Middle frontal gyrus (tissue), 1 donor: ENCODE measurements at regions not wholly inside any gene's neighbourhood (a gene's known extent, or its start where the extent isn't known, plus 50 kb on each side); places are given as distances from the start of the nearest gene placed in this dataset.

Experiments
- DNase-seq: peaks from one replicate; pipeline ENCODE4 v3.0.0-alpha.2; 2015; ENCODE audit warnings: low spot score; ENCODE audit errors: extremely low spot score

DNA sequence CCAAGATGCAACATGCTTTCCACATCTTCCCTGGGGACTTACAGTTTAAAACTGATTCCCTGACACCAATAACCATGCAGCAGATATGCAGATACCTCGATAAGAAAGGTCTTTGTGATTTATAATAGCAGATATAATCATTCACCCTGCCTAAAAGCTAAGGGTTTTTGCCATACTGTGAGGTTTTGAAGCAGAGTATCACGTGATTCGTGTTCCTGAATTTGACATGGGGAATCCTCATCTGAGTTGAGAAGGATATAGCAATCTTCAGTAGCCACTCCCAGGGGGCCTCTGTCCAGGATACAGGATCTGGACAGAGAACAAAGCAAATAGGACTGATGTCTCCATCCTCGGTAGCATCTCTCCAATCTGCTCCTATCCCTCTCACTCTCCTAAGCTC, 79.1 kb upstream of the SDK2 start:
- DNase-seq, result no peak

DNA sequence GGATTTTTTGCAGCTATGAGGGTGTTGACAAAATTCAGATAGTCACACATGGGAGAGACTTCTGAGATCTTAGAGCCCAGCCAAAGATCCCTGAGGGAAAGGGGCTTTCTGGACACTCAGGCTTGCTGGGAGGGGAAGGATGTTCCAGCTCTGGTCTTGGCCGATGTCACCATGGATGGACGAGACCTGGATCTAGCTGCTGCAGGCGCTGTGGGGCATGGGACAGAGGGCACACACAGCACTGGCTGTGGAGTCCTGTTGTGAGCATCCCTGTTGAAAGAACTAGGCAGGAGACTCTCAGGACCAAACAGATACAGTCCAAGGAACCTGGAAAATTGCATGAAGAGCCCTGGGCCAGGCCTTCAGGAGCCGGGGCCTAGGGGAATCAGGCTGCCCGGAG, 80.1 kb upstream of the SDK2 start:
- DNase-seq, result no peak

DNA sequence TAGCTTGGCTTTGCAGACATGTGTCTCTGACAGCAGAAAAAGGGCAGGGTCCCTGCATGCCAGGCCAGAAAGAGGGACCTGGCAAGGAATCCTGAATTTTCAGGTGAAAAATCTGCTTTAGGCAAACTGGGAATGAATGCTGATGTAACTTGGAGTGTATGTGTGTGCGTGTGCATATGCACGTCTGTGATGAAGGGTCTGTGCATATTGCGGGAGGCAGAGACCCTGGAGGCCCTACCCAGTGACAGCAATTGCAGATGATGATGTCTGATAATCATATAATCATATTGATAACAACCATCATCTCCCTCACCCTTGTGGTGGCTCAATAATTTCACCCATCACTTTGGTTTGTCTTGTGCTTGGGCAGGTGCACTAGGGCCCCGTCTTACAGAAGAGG, 80.7 kb upstream of the SDK2 start:
- no peak for DNase-seq

DNA sequence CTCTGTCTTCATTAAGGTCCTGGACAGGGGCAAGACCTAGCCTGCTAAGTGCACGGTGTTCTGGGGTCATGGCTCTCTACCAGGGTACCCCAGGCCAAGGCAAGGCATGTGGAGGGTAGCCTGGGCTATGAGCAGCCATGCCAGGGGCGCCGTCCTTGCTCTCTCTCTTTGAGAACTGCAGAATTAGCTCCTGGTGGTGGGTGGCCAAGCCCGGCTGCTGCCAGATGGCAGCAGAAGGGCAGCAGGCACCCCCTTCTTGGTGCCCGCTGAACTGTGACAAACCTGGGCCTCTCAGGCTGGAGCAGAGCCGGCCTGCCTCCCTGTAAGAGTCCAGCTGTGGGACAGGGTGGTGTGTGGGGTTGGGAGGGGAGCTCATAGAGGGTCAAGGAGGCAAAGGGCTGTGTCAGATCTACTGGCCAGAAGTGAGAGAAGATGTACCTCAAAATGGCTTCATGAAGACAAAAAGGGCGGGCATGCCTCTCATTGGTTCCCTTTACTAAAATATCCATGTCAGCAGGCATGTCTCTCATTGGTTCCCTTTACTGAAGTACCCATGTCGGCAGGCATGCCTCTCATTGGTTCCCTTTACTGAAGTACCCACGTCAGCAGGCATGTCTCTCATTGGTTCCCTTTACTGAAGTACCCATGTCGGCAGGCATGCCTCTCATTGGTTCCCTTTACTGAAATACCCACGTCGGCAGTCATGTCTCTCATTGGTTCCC, 81.7 kb upstream of the SDK2 start:
- DNase-seq, result no peak

DNA sequence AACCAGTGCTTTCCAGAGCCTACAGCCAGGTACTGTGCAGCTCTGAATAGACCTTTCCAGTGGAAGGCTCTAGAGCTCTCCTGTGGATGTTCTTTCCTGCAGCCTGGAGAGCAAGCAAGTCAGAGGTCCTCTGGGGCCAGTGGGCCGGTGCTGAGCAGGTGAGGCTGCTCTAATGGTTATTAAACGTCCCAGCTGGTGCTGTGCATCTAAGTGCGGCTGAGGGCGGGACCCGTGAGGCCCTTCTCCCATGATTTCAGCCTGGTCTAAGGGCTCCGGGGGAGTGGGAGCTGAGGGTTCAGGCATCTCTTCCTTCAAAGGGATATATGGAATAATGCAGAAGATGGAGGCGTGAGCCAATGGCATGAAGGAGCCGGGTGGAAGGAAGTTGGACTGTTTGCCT, 83.7 kb upstream of the SDK2 start:
- DNase-seq, result no peak

DNA sequence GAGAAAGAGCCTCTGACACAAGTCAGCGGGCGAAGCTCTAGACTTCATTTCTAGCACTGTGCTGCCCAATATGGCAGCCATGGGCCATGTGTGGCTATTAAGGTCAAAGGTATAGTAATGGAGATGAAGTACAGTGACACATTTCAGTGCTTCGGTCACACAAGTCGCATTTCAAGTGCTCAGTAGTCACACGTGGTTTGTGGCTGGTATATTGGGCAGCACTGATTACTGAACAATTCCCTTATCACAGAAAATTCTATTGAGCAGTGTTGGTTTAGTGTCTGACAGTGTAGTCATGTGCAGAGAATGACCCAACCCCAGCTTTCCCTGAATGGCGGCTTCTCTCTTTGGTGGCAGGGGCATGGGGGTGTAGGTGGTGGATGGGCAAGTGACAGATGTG, 84.9 kb upstream of the SDK2 start:
- DNase-seq, result no peak

DNA sequence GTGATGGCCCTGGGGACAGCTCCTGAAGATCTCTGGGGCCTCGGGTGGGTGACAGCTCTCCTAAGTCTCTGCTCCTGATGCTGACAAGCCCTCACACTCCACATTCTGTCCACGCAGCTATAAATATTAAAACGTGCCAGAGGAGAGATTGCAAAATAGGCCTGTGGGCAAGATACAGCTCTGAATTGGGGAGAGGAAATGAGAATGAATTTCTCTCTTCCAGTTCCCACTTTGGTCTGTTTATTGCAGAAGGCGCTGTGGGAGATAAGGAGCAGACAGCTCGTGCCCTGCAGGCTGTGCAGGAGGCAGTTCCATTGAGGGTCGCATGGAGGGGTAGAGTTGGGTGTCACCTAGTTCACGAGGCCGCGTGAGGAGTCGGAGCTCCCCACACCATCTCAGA, 87.5 kb upstream of the SDK2 start:
- DNase-seq, result no peak

DNA sequence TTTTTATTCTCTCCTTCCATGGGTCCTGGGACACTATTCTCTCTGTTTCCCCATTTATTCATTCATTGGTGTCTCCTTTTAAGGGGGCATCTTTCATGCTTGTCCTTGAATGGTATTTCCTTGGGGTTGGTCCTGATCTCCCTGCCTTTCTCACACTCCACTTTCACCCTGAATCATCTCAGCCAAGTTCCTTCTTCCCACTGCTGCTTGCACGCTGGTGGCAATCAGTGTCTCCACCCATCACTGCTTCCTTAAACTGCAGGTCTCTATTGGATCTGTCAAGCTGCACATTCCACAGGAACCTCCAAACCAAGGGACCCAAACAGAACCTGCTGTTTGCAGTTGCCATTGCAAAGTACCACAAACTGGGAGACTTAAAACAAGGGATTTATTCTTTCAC, 89.3 kb upstream of the SDK2 start:
- no peak for DNase-seq

DNA sequence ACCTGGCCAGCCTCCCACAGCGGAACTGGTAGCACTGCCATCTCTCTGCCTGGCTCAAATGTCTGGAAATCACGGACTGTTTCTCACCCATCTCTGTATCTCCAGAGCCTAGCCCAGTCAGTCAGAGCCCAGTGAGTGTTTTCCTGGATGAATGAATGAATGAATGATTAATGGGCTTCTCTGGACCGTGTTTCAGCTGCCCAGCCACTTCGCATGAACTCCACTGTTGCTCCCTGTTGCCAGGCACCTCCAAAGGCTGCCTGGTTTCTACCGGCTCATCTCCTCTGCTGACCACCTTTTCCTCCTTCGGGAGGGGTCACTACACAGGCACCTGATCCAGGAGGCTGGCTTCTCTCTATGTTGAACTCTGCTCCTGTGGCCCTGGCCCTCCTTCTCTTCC, 91.0 kb upstream of the SDK2 start:
- no peak for DNase-seq

DNA sequence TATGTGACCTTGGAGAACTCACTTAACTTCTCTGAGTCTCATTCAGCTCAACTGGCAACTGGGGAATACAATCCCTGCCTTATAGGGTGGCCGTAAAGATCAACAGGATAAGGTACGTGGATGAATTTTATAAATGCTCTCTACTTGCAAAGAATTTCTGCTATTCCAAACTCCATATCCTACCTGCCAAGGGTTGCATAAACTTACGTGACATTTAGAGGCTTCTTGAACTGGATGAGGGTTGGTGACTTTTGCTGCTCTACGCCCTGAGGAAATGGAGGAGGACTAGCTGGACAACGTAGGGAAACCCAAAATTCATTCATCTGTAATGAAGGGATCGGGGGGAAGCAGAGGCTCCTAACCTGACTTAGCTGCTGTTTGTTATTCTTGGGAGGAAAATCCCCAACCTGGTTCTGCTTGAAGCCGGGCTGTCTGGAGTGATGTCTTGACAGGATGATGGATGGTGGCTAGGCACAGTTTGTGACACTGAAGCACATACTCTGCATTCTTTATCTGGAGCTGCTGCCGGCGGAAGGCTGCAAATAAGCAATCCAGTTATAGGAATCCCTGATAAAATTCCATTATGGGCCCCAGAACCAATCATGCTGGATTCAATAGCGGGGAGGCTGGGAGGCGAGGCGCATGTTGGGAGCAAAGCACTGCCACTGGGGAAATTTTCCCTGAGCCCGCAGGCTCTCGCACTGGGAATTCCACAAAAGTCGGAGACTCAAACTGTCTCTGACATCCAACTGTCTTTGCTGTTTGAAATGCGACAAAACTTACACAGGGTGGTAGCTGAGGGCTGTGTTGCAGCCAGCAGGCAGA, 94.7 kb upstream of the SDK2 start:
- no peak for DNase-seq

DNA sequence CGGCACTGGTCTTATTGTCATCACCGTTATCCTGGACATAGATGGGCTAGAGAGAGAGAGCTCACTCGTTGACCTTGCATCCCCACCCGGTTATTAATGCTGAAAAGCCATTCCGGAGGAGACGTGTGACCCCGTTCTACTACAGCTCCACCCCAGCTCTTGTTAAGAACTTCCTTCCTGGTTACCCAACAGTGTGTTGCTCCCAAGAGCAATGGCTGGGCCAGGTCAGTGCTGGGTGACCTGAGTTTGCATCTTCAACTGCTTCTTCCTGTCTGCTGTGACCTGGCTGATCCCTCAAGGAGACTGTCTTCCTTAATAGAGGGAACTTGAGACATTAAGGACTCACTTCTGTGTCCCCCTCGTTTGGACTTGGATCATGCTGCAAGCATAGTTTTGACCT, 96.1 kb upstream of the SDK2 start:
- DNase-seq, result no peak

DNA sequence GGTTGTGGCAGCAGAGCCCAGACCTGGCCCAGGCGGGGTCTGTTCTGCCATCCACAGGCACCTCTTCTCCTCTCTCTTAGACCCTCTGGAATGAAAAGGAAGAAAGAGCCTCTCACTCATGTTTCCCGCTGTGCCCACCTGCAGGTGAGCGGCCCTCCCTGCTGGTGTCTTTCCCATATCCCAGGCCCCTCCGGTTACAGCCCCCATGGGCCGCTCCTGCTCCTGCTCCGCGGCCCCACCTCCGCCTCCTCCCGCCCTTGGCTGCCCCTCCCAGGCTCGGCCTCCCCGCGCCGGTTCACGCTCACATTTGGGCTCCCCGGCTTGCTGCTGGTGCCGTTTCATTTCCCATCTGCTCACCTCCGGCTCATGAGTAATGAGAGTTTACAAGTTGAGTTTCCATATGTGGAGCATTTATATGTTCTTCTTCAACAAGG, 98.7 kb upstream of the SDK2 start:
- no peak for DNase-seq

DNA sequence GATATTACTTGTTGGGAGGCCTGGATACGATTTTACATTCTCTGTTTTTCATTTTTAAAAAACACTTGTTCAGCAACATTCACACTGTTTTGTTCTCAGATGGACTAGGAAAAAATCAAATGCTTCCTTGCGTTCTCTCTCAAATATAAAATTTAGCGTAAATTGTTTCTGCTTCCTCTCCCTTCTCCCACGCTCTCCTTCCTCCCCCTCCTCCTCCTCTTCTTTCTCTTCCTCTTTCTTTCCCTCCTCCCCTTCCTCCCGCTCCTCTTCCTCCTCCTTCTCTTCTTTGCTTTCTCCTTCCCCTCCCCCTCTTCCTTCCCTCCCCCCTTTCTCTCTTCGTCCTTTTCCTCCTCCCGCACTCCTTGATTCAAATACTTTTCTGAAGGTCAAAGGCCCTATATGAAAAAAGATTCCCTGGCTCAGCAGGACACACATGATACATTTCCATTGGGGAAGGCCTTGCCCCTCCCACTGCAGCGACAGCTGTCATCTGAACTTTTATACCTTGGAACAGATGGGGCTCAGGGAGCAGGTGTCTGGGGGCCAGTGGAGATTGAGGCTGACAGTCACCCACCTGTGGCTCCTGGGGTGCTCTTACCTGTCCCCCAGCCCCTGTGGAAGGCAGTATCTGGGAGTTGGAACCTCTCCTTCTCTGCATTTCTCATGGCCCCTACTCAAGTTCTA, 99.4 kb upstream of the SDK2 start:
- no peak for DNase-seq

DNA sequence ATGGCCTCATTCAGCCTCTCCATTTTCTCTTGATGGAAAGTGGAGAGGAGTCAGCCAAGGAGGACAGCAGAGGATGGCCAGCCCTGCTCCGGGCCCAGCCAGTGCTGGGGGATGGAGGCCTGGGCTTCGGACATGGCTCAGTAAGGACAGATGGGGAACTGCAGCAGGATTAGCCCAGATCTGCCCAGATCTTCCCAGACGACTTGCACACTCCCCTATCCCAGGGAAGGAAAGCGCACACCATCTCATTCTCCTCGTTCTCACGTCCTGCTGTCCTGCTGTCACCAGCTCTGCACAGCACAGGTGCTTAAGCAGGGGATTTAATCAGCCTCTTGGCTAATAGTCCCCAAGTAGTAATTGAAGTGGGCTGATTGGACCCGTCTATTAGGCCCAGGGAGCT, 100.2 kb upstream of the SDK2 start:
- no peak for DNase-seq

DNA sequence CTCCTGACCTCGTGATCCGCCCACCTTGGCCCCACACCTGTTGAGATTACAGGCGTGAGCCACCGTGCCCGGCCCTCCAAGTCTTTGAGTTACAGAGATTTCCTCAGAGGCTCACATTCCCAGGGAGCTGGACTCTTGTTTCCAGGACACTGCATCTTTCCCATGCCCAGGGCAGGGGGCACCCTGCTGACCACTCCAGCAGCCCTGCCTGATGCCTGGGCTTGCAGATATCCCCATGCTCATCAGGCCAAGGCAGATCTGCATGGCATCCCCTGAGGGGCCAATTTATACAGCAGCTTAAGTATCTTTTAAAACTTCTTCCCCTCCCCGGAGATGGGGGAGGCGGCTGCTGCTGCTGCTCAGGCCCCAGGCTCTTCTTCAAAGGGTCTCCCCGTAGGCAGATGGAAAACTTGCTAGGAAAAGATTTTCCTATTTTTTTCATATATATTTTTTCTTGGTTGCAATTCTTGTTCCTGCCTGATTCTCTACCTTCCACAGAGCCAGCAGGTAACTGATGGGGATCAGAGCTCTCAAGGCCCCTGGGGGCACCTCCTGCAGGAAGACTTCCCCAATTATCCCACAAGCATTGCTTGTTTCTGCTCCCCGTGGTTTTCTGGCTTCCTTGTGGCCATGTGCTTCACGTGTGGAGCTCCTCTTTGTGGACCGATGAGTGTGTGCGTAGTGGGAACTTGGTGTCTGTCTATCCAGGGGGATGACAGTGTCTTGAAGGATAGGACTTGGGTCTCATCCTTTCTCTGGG, 102.2 kb upstream of the SDK2 start:
- DNase-seq, result no peak

DNA sequence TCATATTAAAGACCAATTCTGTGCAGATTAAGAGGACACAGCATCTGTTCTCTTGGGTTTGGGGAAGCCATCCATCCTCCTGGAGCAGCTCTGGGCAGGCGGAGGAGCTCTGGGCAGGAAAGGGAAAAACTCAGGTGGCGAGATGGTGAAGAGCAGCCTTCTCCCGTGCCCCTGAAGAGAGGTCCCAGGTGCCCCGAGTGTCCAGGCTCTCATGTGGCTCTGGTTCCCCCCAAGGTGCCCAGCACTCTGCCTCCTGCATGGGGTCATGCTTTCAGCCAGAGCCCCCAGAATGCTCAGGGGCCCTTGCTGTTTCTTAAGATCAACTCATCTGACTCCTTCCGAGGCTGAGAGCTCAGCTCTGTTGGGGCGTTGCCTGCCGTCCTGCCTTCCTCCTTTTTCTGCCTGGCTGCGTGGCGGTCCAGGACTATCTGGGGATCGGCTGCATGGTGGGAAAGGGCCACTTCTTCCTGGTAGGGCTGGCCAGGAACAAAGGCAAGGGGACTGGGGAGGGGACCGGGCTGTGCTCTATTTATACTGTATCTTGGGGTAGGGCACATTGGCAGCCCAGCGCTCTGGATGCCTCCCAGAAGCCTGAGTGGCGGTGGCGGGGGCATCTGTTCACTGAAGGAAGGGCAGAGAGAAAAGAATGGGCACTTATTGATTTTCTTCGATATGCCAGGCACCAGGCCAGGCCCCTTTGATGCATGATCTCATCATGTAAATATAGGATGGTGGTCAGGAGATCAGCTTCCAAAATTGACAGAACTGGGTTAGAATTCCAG, 103.2 kb upstream of the SDK2 start:
- DNase-seq, result no peak

DNA sequence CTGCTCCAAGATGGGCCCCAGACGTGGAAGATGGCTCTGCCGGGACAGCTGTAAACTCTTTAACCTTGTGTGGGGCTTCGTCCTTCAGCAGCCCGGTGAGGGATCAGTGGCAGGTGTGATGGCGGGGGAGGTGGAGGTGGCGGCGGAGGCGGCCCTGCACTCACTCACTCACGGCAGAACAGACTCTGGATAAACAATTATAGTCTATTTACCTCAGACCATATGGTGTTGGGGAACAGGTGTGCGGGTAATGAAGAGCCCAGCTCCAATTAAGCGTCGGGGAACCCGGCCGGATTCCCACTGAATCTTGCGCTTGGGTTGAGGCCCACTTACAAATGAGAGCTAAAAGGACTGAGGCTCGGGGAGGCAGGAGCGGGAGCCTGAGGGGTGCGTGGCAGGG, 104.3 kb upstream of the SDK2 start:
- DNase-seq, result no peak

DNA sequence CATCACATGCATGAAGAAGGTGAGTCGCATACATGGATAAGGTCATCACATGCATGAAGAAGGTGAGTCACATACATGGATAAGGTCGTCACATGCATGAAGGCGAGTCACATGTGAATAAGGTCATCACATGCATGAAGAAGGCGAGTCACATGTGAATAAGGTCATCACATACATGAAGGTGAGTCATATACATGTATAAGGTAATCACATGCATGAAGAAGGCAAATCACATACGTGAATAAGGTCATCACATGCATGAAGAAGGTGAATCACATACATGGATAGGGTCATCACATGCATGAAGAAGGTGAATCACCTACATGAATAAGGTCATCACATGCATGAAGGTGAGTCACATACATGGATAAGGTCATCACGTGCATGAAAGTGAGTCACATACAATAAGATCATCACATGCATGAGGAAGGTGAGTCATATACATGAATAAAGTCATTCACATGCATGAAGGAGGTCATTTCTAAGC, 105.1 kb upstream of the SDK2 start:
- no peak for DNase-seq

DNA sequence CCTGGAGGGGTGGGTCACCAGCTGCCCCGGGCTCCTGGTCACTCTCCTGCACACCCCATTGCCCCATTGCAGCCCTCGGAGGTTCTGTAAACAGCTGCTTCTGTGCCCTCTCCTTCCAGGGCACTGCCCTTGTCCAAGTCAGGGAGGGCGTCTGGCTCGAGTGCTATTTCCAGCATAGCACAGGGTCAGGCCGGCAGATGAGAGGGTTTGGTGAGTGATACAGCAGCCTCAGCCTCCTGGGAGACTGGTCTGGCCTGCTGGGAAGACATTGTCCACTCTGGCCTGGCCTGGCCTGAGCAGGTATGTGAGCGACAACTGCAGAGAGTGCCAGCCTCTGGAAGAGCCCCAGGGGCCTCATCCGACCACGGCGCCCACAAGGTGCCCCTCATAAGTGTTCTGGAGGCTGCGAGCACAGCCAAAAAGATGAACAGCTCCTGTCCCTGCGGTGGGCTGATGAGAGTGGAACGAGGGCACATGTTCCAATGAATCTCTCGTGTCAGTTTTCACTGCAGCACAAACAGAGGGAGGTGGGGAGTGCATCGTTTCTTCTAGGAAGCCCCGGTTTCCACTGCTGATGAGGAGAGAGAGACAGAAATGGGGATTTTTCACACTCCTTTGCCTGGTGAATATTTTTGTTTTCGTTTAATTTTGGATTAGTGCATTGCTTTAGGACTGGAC, 105.8 kb upstream of the SDK2 start:
- no peak for DNase-seq

DNA sequence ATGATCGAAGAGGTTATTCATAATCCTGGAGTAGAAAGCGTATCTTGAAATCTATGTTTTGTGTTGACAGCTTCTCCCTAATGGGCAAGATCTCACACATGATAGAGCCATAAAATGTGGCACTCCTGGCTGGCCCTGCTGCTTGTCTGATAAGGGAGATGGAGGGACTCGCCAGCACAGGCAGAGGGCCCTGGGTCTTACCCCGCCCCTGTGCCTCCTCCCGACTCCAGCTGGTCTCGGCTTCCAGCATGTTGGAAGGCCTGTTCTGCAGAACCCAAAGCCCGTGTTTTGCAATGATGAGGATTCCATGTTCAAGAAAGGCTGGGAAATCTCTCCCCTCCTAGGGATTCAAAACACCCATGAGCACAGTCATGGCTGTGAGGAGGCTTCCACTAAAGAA, 106.7 kb upstream of the SDK2 start:
- DNase-seq, result no peak
